ENCODE measurements at regions not wholly inside any gene's neighbourhood (a gene's known extent, or its start where the extent isn't known, plus 50 kb on each side); places are given as distances from the start of the nearest gene placed in this dataset.

- peak; percentile 65 for ATAC-seq
- no peak for DNase-seq (ENCODE audit: low spot score)
Measured at GRCh38 chr6:138577151-138577915, 78.0 kb upstream of the NHSL1 start.

- peak; percentile 82 for ATAC-seq
- DNase-seq (ENCODE audit: low spot score) = no peak
Measured at GRCh38 chr6:138580040-138580439, 80.7 kb upstream of the NHSL1 start.

- ATAC-seq (peak; percentile 11), DNase-seq (ENCODE audit: low spot score) (no peak)
Measured at GRCh38 chr6:138580801-138581200, 81.5 kb upstream of the NHSL1 start.

GRCh38 chr6:138582573-138582972 is 83.3 kb upstream of the NHSL1 start:
- ATAC-seq (peak; percentile 12), DNase-seq (ENCODE audit: low spot score) (no peak)

- ATAC-seq (no peak), DNase-seq (ENCODE audit: low spot score) (no peak)
Measured at GRCh38 chr6:138586638-138587037, 87.3 kb upstream of the NHSL1 start.

GRCh38 chr6:138588805-138589434 is 89.6 kb upstream of the NHSL1 start:
- peak; percentile 72 for ATAC-seq
- DNase-seq (ENCODE audit: low spot score) = no peak

- peak; percentile 62 for DNase-seq (ENCODE audit: low spot score)
- peak; percentile 83 for ATAC-seq
Measured at GRCh38 chr6:138590796-138591709, 91.8 kb upstream of the NHSL1 start.

- ATAC-seq = no peak
Measured at GRCh38 chr6:138592749-138593123, 93.4 kb upstream of the NHSL1 start.

GRCh38 chr6:138593124-138593877 is 94.0 kb upstream of the NHSL1 start:
- DNase-seq (ENCODE audit: low spot score) (peak; percentile 57), ATAC-seq (peak; percentile 65)

More at GRCh38 chr6:138592749-138593123, 93.4 kb upstream of the NHSL1 start:
- DNase-seq (ENCODE audit: low spot score) = no peak

GRCh38 chr6:138593909-138594757 is 94.8 kb upstream of the NHSL1 start:
- DNase-seq (ENCODE audit: low spot score) (no peak), ATAC-seq (no peak)

GRCh38 chr6:138594758-138595140 is 95.5 kb upstream of the NHSL1 start:
- ATAC-seq = no peak
- DNase-seq (ENCODE audit: low spot score) = no peak

GRCh38 chr6:138596126-138596525 is 96.8 kb upstream of the NHSL1 start:
- DNase-seq (ENCODE audit: low spot score) (no peak), ATAC-seq (no peak)

GRCh38 chr6:138596591-138596990 is 97.3 kb upstream of the NHSL1 start:
- DNase-seq (ENCODE audit: low spot score) (no peak), ATAC-seq (no peak)

GRCh38 chr6:138597336-138597735 is 98.0 kb upstream of the NHSL1 start:
- DNase-seq (ENCODE audit: low spot score) (no peak), ATAC-seq (no peak)

- ATAC-seq (peak; percentile 65), DNase-seq (ENCODE audit: low spot score) (no peak)
Measured at GRCh38 chr6:138598562-138599173, 99.4 kb upstream of the NHSL1 start.

- ATAC-seq (no peak), DNase-seq (ENCODE audit: low spot score) (no peak)
Measured at GRCh38 chr6:138600261-138600660, 101.0 kb upstream of the NHSL1 start.

- ATAC-seq = no peak
- no peak for DNase-seq (ENCODE audit: low spot score)
Measured at GRCh38 chr6:138600726-138601125, 101.4 kb upstream of the NHSL1 start.

GRCh38 chr6:138601128-138601527 is 101.8 kb upstream of the NHSL1 start:
- ATAC-seq (peak; percentile 65), DNase-seq (ENCODE audit: low spot score) (no peak)

- ATAC-seq (no peak), DNase-seq (ENCODE audit: low spot score) (no peak)
Measured at GRCh38 chr6:138605958-138606357, 106.7 kb upstream of the NHSL1 start.

Measured in left lobe of liver (tissue), 2 donors.